ENCODE measurements at regions not wholly inside any gene's neighbourhood (a gene's known extent, or its start where the extent isn't known, plus 50 kb on each side); places are given as distances from the start of the nearest gene placed in this dataset.
A peak's percentile ranks its signal among the peaks of the same experiment; 100 is the strongest.

- 57% methylated on average over 3 of the region's 3 CpGs for WGBS
- Histone ChIP-seq H3K27ac (replicated peaks in 1 of 4) (peak overlapping the region in 1 of 4 donors; percentile 18), H3K27me3 (no peaks in the 10 kb centered on the region), H3K4me3 (no peak overlapping the region), H3K9me3 (no peaks in the 10 kb centered on the region), H3K4me1 (peaks cover 31 to 50% (median 47%) of the 10 kb centered on the region in 4 donors), H3K36me3 (peaks cover 0 to 4% (median 0%) of the 10 kb centered on the region in 4 donors)
- DNase-seq (ENCODE audit: extremely low spot score) = no peak
- TF ChIP-seq POLR2AphosphoS5 (IDR thresholded peaks at IDR 0.05) (no peak), EP300 (IDR thresholded peaks at IDR 0.05) (no peak)
- intact Hi-C loops (cut with DNase I) = no loop called here
Observed at GRCh38 chr1:149845416-149845815, 54.0 kb upstream of the BOLA1 start.

DNA sequence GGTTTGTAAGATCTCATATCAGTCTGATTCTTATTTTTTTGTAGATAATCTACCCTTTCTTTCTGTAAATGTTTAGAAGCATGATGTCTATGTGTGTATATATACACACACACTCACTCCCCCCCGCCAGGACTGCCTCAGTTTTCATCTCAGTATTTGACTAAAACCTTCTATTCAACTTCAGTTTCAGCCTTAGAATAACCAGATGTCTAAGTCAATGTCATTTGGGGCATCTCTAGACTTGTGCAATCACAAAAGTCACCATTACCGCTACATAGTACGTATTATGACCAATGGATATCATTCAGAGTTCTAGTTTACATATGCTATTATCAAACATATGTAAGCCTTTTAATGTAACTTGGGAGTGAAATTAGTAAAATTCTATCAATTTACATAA is 53.3 kb upstream of the BOLA1 start:
- 90% methylated on average over 3 of the region's 3 CpGs for WGBS
- TF ChIP-seq EP300 (IDR thresholded peaks at IDR 0.05) = no peak
- Histone ChIP-seq H3K9me3 (no peaks in the 10 kb centered on the region), H3K27ac (replicated peaks in 1 of 4) (no peak overlapping the region), H3K27me3 (no peaks in the 10 kb centered on the region), H3K4me1 (peaks cover 31 to 50% (median 47%) of the 10 kb centered on the region in 4 donors), H3K36me3 (peaks cover 0 to 4% (median 0%) of the 10 kb centered on the region in 4 donors), H3K4me3 (no peak overlapping the region)
- intact Hi-C loops (cut with DNase I) = no loop called here
- DNase-seq (ENCODE audit: extremely low spot score) = no peak

GRCh38 chr1:149846593-149847466 is 52.5 kb upstream of the BOLA1 start:
- no peaks in the 10 kb centered on the region for H3K9me3 ChIP-seq
- H3K4me1 ChIP-seq = peaks cover 31 to 50% (median 47%) of the 10 kb centered on the region in 4 donors
- no peaks in the 10 kb centered on the region for H3K27me3 ChIP-seq
- DNase-seq (ENCODE audit: extremely low spot score) = no peak
- no peak overlapping the region for H3K27ac ChIP-seq (replicated peaks in 1 of 4)
- 93% methylated on average over 3 of the region's 3 CpGs for WGBS
- peaks cover 0 to 4% (median 0%) of the 10 kb centered on the region in 4 donors for H3K36me3 ChIP-seq
- no peak overlapping the region for H3K4me3 ChIP-seq
- no peak for TF ChIP-seq POLR2AphosphoS5 (IDR thresholded peaks at IDR 0.05)
- TF ChIP-seq, protein P1, sequence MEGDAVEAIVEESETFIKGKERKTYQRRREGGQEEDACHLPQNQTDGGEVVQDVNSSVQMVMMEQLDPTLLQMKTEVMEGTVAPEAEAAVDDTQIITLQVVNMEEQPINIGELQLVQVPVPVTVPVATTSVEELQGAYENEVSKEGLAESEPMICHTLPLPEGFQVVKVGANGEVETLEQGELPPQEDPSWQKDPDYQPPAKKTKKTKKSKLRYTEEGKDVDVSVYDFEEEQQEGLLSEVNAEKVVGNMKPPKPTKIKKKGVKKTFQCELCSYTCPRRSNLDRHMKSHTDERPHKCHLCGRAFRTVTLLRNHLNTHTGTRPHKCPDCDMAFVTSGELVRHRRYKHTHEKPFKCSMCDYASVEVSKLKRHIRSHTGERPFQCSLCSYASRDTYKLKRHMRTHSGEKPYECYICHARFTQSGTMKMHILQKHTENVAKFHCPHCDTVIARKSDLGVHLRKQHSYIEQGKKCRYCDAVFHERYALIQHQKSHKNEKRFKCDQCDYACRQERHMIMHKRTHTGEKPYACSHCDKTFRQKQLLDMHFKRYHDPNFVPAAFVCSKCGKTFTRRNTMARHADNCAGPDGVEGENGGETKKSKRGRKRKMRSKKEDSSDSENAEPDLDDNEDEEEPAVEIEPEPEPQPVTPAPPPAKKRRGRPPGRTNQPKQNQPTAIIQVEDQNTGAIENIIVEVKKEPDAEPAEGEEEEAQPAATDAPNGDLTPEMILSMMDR (IDR thresholded peaks at IDR 0.05) = no peak
- intact Hi-C loops (cut with DNase I) = no loop called here

GRCh38 chr1:149848340-149849110 is 50.8 kb upstream of the BOLA1 start:
- intact Hi-C loops (cut with DNase I) = no loop called here
- Histone ChIP-seq H3K27me3 (no peaks in the 10 kb centered on the region), H3K4me3 (no peak overlapping the region), H3K9me3 (no peaks in the 10 kb centered on the region), H3K36me3 (peaks cover 0 to 4% (median 0%) of the 10 kb centered on the region in 4 donors), H3K4me1 (peaks cover 30 to 48% (median 45%) of the 10 kb centered on the region in 4 donors), H3K27ac (replicated peaks in 1 of 4) (no peak overlapping the region)
- DNase-seq (ENCODE audit: extremely low spot score) = no peak
- TF ChIP-seq, protein P1 (IDR thresholded peaks at IDR 0.05) = no peak
- no peak for TF ChIP-seq POLR2AphosphoS5 (IDR thresholded peaks at IDR 0.05)
- TF ChIP-seq EP300 (IDR thresholded peaks at IDR 0.05) = no peak
- TF ChIP-seq POLR2A (IDR thresholded peaks at IDR 0.05; ENCODE audit: low read depth) = no peak
- WGBS = 31% methylated on average over 3 of the region's 3 CpGs

GRCh38 chr1:149849111-149849946 is 50.0 kb upstream of the BOLA1 start:
- H3K4me1 ChIP-seq = peaks cover 24 to 39% (median 37%) of the 10 kb centered on the region in 4 donors
- intact Hi-C loops (cut with DNase I) = no loop called here
- peak overlapping the region in 2 of 4 donors; percentile 80 to 85 for H3K27ac ChIP-seq (replicated peaks in 1 of 4)
- no peaks in the 10 kb centered on the region for H3K9me3 ChIP-seq
- H3K27me3 ChIP-seq = no peaks in the 10 kb centered on the region
- no peak for DNase-seq (ENCODE audit: extremely low spot score)
- peak overlapping the region; percentile 46 to 62 (median 51) for H3K4me3 ChIP-seq
- TF ChIP-seq POLR2A (IDR thresholded peaks at IDR 0.05; ENCODE audit: low read depth) = no peak
- no peak for TF ChIP-seq EP300 (IDR thresholded peaks at IDR 0.05)
- TF ChIP-seq, protein P1 (IDR thresholded peaks at IDR 0.05) = no peak
- TF ChIP-seq POLR2AphosphoS5 (IDR thresholded peaks at IDR 0.05) = no peak
- 30% methylated on average over 10 of the region's 10 CpGs for WGBS
- peaks cover 0 to 4% (median 0%) of the 10 kb centered on the region in 4 donors for H3K36me3 ChIP-seq

All from esophagus muscularis mucosa (tissue), 4 donors.